HepG2 (cell line): ENCODE measurements at regions not wholly inside any gene's neighbourhood (a gene's known extent, or its start where the extent isn't known, plus 50 kb on each side); places are given as distances from the start of the nearest gene placed in this dataset.

Source experiments
- ATAC-seq: fragments of 200-7000 bp; cut with Tn5 transposase; 3 replicates; pipeline ENCODE4 v1.9.1; 2020; ENCODE audit warnings: mild to moderate bottlenecking, moderate library complexity
- BruUV-seq: library from RNA; stranded (reverse); fragments of 400-500 nt; replicated peaks from 2 replicates; lab custom pipeline; 2021; lab: Mats Ljungman, UMichigan
- CTCF ChIA-PET: fragments of 300-600 bp; formaldehyde crosslinking; extraction: SDS; loops from one replicate; lab custom pipeline; 2021; ENCODE audit warnings: low total read pairs, inconsistent platforms, low intra/inter-chr PET ratio; lab: Yijun Ruan, JAX
- POLR2A ChIA-PET: fragments of 350-600 bp; sonication (Branson Sonifier 250); formaldehyde crosslinking; loops from one replicate; lab custom pipeline; 2020; ENCODE audit warnings: antibody characterized with exemption, inconsistent platforms; lab: Yijun Ruan, JAX
- DNase-seq: peaks from one replicate; pipeline ENCODE4 v3.0.0-alpha.2; 2015; ENCODE audit warnings: low spot score
- FAIRE-seq: peaks from 3 replicates; lab custom pipeline; 2011; peaks lifted over from hg19 to GRCh38; lab: Jason Lieb, UNC
- H2AFZ ChIP-seq: one replicate; pipeline ENCODE4 v1.6.1; 2011; ENCODE audit warnings: low read length, inconsistent platforms
- H3K27ac ChIP-seq: fragments of 300-600 bp; 3 replicates; pipeline ENCODE4 v1.8.0; 2011; ENCODE audit warnings: mixed run types, mild to moderate bottlenecking, mixed read lengths, low read length, inconsistent platforms; ENCODE audit not compliant: insufficient read depth; ENCODE audit errors: extremely low read length
- H3K27me3 ChIP-seq, 2 experiments: fragments of 200-600 bp in 1 of 2; 2 replicates in 1 of 2; 3 replicates in 1 of 2; pipeline versions ENCODE4 v1.6.0 to v1.8.0; 2011; ENCODE audit warnings: low read length in 2 of 2, mild to moderate bottlenecking in 2 of 2, moderate library complexity in 2 of 2, inconsistent platforms in 1 of 2; ENCODE audit not compliant: insufficient read depth in 2 of 2, control insufficient read depth in 1 of 2
- H3K36me3 ChIP-seq, 2 experiments: fragments of 200-600 bp in 1 of 2; replicated peaks in 1 of 2; 2 replicates in 1 of 2; 3 replicates in 1 of 2; pipeline versions ENCODE4 v1.5.1 to v1.8.0; 2011; ENCODE audit warnings: low read length in 2 of 2, inconsistent platforms in 1 of 2; ENCODE audit not compliant: insufficient read depth in 2 of 2, control insufficient read depth in 1 of 2
- H3K4me1 ChIP-seq: 2 replicates; pipeline ENCODE4 v1.5.1; 2012; ENCODE audit warnings: low read length, inconsistent platforms; ENCODE audit not compliant: insufficient read depth
- H3K4me2 ChIP-seq: 2 replicates; pipeline ENCODE4 v1.6.0; 2011; ENCODE audit warnings: low read depth, low read length, inconsistent platforms
- H3K4me3 ChIP-seq, 3 experiments: fragments of 200-600 bp in 1 of 3; sonication (generic), shearing (Covaris generic) in 1 of 3; replicated peaks in 1 of 3; 2 replicates each; pipeline ENCODE4 v1.5.1; 2011 to 2016; ENCODE audit warnings: low read length in 3 of 3, inconsistent platforms in 2 of 3, low read depth in 2 of 3, mild to moderate bottlenecking in 2 of 3, control low read depth in 1 of 3, mixed read lengths in 1 of 3; ENCODE audit not compliant: insufficient read depth in 1 of 3
- H3K79me2 ChIP-seq: one replicate; pipeline ENCODE4 v1.6.1; 2011; ENCODE audit warnings: low read length, inconsistent platforms; ENCODE audit not compliant: insufficient read depth
- H3K9ac ChIP-seq: 2 replicates; pipeline ENCODE4 v1.6.0; 2011; ENCODE audit warnings: mild to moderate bottlenecking, low read depth, low read length, inconsistent platforms; ENCODE audit not compliant: insufficient read depth
- H3K9me3 ChIP-seq: 2 replicates; pipeline ENCODE4 v1.5.1; 2012; ENCODE audit warnings: mild to moderate bottlenecking, low read length
- H4K20me1 ChIP-seq: 2 replicates; pipeline ENCODE4 v1.6.0; 2011; ENCODE audit warnings: inconsistent platforms, mild to moderate bottlenecking, low read length, moderate library complexity; ENCODE audit not compliant: insufficient read depth
- AKAP8 ChIP-seq: sonication (generic); formaldehyde crosslinking; IDR thresholded peaks from 2 replicates; pipeline ENCODE4 v1.5.1; 2020; ENCODE audit warnings: mild to moderate bottlenecking, missing genetic modification reagents
- ARNTL ChIP-seq: sonication (generic); formaldehyde crosslinking; IDR thresholded peaks from 2 replicates; pipeline ENCODE4 v1.4.0; 2020; ENCODE audit warnings: mild to moderate bottlenecking, missing genetic modification reagents
- NR3C1 ChIP-seq: sonication (generic); formaldehyde crosslinking; IDR thresholded peaks from 2 replicates; pipeline ENCODE4 v1.4.0; 2020; ENCODE audit warnings: missing genetic modification reagents
- PITX1 ChIP-seq: sonication (generic); formaldehyde crosslinking; IDR thresholded peaks from 2 replicates; pipeline ENCODE4 v1.5.1; 2020; ENCODE audit warnings: mild to moderate bottlenecking, missing genetic modification reagents
- POLR2G ChIP-seq: fragments of 200-400 bp; formaldehyde crosslinking; IDR thresholded peaks from 2 replicates; pipeline ENCODE4 v1.6.1; 2018; ENCODE audit warnings: mild to moderate bottlenecking, low read depth, low read length, moderate library complexity
- SAFB2 ChIP-seq: sonication (generic); formaldehyde crosslinking; IDR thresholded peaks from 2 replicates; pipeline ENCODE4 v1.5.1; 2020; ENCODE audit warnings: missing genetic modification reagents, low read depth, mild to moderate bottlenecking, borderline replicate concordance
- SETDB1 ChIP-seq: sonication (generic); formaldehyde crosslinking; IDR thresholded peaks from 2 replicates; pipeline ENCODE4 v1.5.1; 2020; ENCODE audit warnings: missing genetic modification reagents, mild to moderate bottlenecking, borderline replicate concordance
- SSRP1 ChIP-seq: IDR thresholded peaks from 2 replicates; pipeline ENCODE4 v1.6.1; 2016; ENCODE audit warnings: control low read depth
- TBX3 ChIP-seq: fragments of 450-650 bp; IDR thresholded peaks from 2 replicates; pipeline ENCODE4 v1.6.1; 2017; ENCODE audit warnings: antibody characterized with exemption, mild to moderate bottlenecking, inconsistent platforms, borderline replicate concordance
- TCF12 ChIP-seq, 2 experiments: fragments of 450-650 bp in 1 of 2; sonication (generic) in 1 of 2; formaldehyde crosslinking in 1 of 2; IDR thresholded peaks; 2 replicates each; pipeline versions ENCODE4 v1.6.1 to v1.8.0; 2017 to 2022; ENCODE audit warnings: antibody characterized with exemption in 1 of 2, mild to moderate bottlenecking in 1 of 2, missing genetic modification reagents in 1 of 2, moderate library complexity in 1 of 2
- WIZ ChIP-seq: sonication (generic); formaldehyde crosslinking; IDR thresholded peaks from 2 replicates; pipeline ENCODE4 v1.5.1; 2020; ENCODE audit warnings: mild to moderate bottlenecking, missing genetic modification reagents
- ZNF34 ChIP-seq: sonication (generic); formaldehyde crosslinking; IDR thresholded peaks from 2 replicates; pipeline ENCODE4 v1.4.0; 2020; ENCODE audit warnings: mild to moderate bottlenecking, missing genetic modification reagents, borderline replicate concordance
- ZNF530 ChIP-seq: sonication (generic); formaldehyde crosslinking; IDR thresholded peaks from 2 replicates; pipeline ENCODE4 v1.5.0; 2020; ENCODE audit warnings: low read depth, mild to moderate bottlenecking, missing genetic modification reagents
- ZNF629 ChIP-seq: sonication (generic); formaldehyde crosslinking; conservative IDR thresholded peaks from 2 replicates; pipeline ENCODE4 v1.5.0; 2020; ENCODE audit warnings: missing genetic modification reagents
- ZNF737 ChIP-seq: sonication (generic); formaldehyde crosslinking; IDR thresholded peaks from 2 replicates; pipeline ENCODE4 v1.5.0; 2020; ENCODE audit warnings: missing genetic modification reagents, mild to moderate bottlenecking, borderline replicate concordance
- ZNF782 ChIP-seq: sonication (generic); formaldehyde crosslinking; IDR thresholded peaks from 2 replicates; pipeline ENCODE4 v1.4.0; 2020; ENCODE audit warnings: missing genetic modification reagents, mild to moderate bottlenecking, borderline replicate concordance
- WGBS: methylation state at CpG from one replicate; pipeline ENCODE4 v1.1.6; 2017; ENCODE audit warnings: low lambda C conversion rate; 5-methylcytosine and 5-hydroxymethylcytosine counted together
- in situ Hi-C: cut with HindIII; loops from 2 replicates; pipeline ENCODE4 v1.10.0; 2017; ENCODE audit warnings: low pct_unique_long_range_greater_than_20kb; ENCODE audit not compliant: extremely low pct_ligation_motif_present
- intact Hi-C: fragments of 100-400 bp; cut with micrococcal nuclease; formaldehyde crosslinking; loops from one replicate; pipeline ENCODE4 v1.10.0; 2022; ENCODE audit not compliant: unreplicated experiment
- TF ChIP-seq, protein P1 (sequence below): sonication (generic); formaldehyde crosslinking; IDR thresholded peaks from 2 replicates; pipeline ENCODE4 v1.9.0; 2022; ENCODE audit warnings: low read depth, missing genetic modification reagents
- TF ChIP-seq, protein P2 (sequence below): sonication (generic); formaldehyde crosslinking; IDR thresholded peaks from 2 replicates; pipeline ENCODE4 v1.4.0; 2020; ENCODE audit warnings: low read depth, mild to moderate bottlenecking, missing genetic modification reagents
- TF ChIP-seq, protein P3 (sequence below): sonication (generic); formaldehyde crosslinking; IDR thresholded peaks from 2 replicates; pipeline ENCODE4 v1.4.0; 2020; ENCODE audit warnings: missing genetic modification reagents

- no peak for TF ChIP-seq ZNF34
- TF ChIP-seq WIZ, result no peak
- TF ChIP-seq AKAP8 (CRISPR knock-in tag), result no peak
- TF ChIP-seq, protein P1, sequence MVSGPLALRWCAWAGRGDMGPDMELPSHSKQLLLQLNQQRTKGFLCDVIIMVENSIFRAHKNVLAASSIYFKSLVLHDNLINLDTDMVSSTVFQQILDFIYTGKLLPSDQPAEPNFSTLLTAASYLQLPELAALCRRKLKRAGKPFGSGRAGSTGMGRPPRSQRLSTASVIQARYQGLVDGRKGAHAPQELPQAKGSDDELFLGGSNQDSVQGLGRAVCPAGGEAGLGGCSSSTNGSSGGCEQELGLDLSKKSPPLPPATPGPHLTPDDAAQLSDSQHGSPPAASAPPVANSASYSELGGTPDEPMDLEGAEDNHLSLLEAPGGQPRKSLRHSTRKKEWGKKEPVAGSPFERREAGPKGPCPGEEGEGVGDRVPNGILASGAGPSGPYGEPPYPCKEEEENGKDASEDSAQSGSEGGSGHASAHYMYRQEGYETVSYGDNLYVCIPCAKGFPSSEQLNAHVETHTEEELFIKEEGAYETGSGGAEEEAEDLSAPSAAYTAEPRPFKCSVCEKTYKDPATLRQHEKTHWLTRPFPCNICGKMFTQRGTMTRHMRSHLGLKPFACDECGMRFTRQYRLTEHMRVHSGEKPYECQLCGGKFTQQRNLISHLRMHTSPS (CRISPR knock-in tag), result no peak
- no peak for TF ChIP-seq ZNF629
- no peak for TF ChIP-seq SAFB2 (CRISPR knock-in tag)
- no peak for TF ChIP-seq PITX1 (CRISPR knock-in tag)
- TF ChIP-seq, all 625 proteins: peak for 0
These were observed 624.9 kb downstream of the SLITRK6 start (continued) for GRCh38 chr13:85174291-85174690.

DNA sequence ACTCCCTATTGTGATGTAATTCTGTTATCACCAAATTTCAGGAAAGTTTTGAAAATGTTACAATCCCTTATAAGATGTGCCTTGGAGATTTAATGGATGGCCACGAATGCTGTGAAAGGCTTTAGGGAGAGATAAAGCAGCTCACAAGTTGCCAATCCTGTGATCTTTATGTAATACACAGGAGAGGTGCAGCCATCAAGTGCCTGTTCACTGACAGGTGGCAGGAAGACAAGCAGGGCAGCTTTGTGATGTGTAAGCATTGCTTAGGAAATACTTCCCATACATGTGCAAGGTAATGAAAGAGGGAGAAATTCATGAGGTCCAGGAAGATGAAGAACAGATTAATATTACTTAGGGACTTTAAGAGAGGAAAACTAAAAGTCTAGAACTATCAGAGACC, 628.8 kb downstream of the SLITRK6 start:
- BruUV-seq, result no TSS peak
- no peaks in the 10 kb centered on the region for H3K27me3 ChIP-seq
- 0% methylated on average over 1 of the region's 1 CpG for WGBS
- no peak for FAIRE-seq
- H3K4me1 ChIP-seq, result no peaks in the 10 kb centered on the region
- no peak overlapping the region for H3K4me2 ChIP-seq
- H3K27ac ChIP-seq, result no peak overlapping the region
- no peaks in the 10 kb centered on the region for H3K9me3 ChIP-seq
- intact Hi-C loops, result no loop called here
- no peaks in the 10 kb centered on the region for H3K79me2 ChIP-seq
- no peak overlapping the region for H2AFZ ChIP-seq
- no peaks in the 10 kb centered on the region for H4K20me1 ChIP-seq
- POLR2A ChIA-PET, result no interaction called here
- CTCF ChIA-PET, result no interaction called here
- no peaks in the 10 kb centered on the region for H3K36me3 ChIP-seq
- H3K4me3 ChIP-seq, result no peak overlapping the region
- no peak for ATAC-seq
- in situ Hi-C loops, result no loop called here
- H3K9ac ChIP-seq, result no peak overlapping the region
- no peak for DNase-seq
- TF ChIP-seq ZNF530 (CRISPR knock-in tag) (no peak), TCF12 (IDR thresholded peaks at IDR 0.05) (no peak), TCF12 (CRISPR knock-in tag; IDR thresholded peaks at IDR 0.05) (no peak), NR3C1 (CRISPR knock-in tag) (no peak), ARNTL (CRISPR knock-in tag) (no peak), TBX3 (no peak), ZNF782 (CRISPR knock-in tag) (no peak), SSRP1 (CRISPR knock-in tag) (no peak), ZNF34 (no peak), ZNF737 (CRISPR knock-in tag) (no peak), SETDB1 (CRISPR knock-in tag) (no peak), POLR2G (no peak)
- TF ChIP-seq, protein P2, sequence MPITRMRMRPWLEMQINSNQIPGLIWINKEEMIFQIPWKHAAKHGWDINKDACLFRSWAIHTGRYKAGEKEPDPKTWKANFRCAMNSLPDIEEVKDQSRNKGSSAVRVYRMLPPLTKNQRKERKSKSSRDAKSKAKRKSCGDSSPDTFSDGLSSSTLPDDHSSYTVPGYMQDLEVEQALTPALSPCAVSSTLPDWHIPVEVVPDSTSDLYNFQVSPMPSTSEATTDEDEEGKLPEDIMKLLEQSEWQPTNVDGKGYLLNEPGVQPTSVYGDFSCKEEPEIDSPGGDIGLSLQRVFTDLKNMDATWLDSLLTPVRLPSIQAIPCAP, result no peak
- TF ChIP-seq, protein P3, sequence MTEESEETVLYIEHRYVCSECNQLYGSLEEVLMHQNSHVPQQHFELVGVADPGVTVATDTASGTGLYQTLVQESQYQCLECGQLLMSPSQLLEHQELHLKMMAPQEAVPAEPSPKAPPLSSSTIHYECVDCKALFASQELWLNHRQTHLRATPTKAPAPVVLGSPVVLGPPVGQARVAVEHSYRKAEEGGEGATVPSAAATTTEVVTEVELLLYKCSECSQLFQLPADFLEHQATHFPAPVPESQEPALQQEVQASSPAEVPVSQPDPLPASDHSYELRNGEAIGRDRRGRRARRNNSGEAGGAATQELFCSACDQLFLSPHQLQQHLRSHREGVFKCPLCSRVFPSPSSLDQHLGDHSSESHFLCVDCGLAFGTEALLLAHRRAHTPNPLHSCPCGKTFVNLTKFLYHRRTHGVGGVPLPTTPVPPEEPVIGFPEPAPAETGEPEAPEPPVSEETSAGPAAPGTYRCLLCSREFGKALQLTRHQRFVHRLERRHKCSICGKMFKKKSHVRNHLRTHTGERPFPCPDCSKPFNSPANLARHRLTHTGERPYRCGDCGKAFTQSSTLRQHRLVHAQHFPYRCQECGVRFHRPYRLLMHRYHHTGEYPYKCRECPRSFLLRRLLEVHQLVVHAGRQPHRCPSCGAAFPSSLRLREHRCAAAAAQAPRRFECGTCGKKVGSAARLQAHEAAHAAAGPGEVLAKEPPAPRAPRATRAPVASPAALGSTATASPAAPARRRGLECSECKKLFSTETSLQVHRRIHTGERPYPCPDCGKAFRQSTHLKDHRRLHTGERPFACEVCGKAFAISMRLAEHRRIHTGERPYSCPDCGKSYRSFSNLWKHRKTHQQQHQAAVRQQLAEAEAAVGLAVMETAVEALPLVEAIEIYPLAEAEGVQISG (CRISPR knock-in tag), result no peak
